OCI-LY3 (cell line): ENCODE measurements at regions not wholly inside any gene's neighbourhood (a gene's known extent, or its start where the extent isn't known, plus 50 kb on each side); places are given as distances from the start of the nearest gene placed in this dataset.

Source experiments
- H2AFZ ChIP-seq: fragments of 200-600, 300-600 bp; shearing (Covaris generic); 2 replicates; pipeline ENCODE4 v1.6.0; 2014; ENCODE audit warnings: antibody characterized with exemption, low read depth, low read length
- H3K27ac ChIP-seq: fragments of 200-600, 300-600 bp; sonication (generic); 2 replicates; pipeline ENCODE4 v1.5.1; 2014; ENCODE audit warnings: mild to moderate bottlenecking, low read length, moderate library complexity, mixed read lengths
- H3K27me3 ChIP-seq: fragments of 200-600, 300-600 bp; sonication (generic); 2 replicates; pipeline ENCODE4 v1.6.1; 2014; ENCODE audit warnings: low read depth, low read length, mixed read lengths
- H3K36me3 ChIP-seq: fragments of 200-600, 300-600 bp; sonication (generic); replicated peaks from 2 replicates; pipeline ENCODE3; 2014; ENCODE audit warnings: low read depth, low read length, mixed read lengths
- H3K4me1 ChIP-seq: fragments of 300-600, 200-600 bp; sonication (generic); 2 replicates; pipeline ENCODE4 v1.6.1; 2014; ENCODE audit warnings: low read length, mixed read lengths
- H3K4me2 ChIP-seq: fragments of 200-600, 300-600 bp; sonication (generic); 2 replicates; pipeline ENCODE4 v1.6.1; 2014; ENCODE audit warnings: low read length, mixed read lengths
- H3K4me3 ChIP-seq: fragments of 300-600, 200-600 bp; sonication (generic); 2 replicates; pipeline ENCODE4 v1.5.1; 2014; ENCODE audit warnings: antibody characterized with exemption, mild to moderate bottlenecking, low read length, moderate library complexity
- H3K79me2 ChIP-seq: fragments of 300-600, 200-600 bp; shearing (Covaris generic); 2 replicates; pipeline ENCODE4 v1.6.1; 2014; ENCODE audit warnings: mild to moderate bottlenecking, low read length, mixed read lengths
- H3K9ac ChIP-seq: fragments of 300-600, 200-600 bp; shearing (Covaris generic); 2 replicates; pipeline ENCODE4 v1.6.0; 2014; ENCODE audit warnings: mild to moderate bottlenecking, low read length, moderate library complexity
- H3K9me3 ChIP-seq: fragments of 200-600, 300-600 bp; shearing (Covaris generic); 2 replicates; pipeline ENCODE4 v1.6.1; 2014; ENCODE audit warnings: low read length, mixed read lengths; ENCODE audit not compliant: insufficient read depth
- H4K20me1 ChIP-seq: fragments of 200-600, 300-600 bp; sonication (generic); 2 replicates; pipeline ENCODE4 v1.6.1; 2016; ENCODE audit warnings: low read length, mixed read lengths; ENCODE audit not compliant: insufficient read depth
- CTCF ChIP-seq: fragments of 200-600, 300-600 bp; sonication (generic); IDR thresholded peaks from 2 replicates; pipeline ENCODE4 v1.5.1; 2014; ENCODE audit warnings: antibody characterized with exemption, low read length, low read depth
- EZH2phosphoT487 ChIP-seq: fragments of 200-600 bp; shearing (Covaris generic); IDR thresholded peaks from 2 replicates; pipeline ENCODE4 v1.6.1; 2018; ENCODE audit warnings: antibody characterized with exemption, mixed run types, low read depth

- no peak for TF ChIP-seq EZH2phosphoT487
- no peak for TF ChIP-seq CTCF
- no peaks in the 10 kb centered on the region for H3K79me2 ChIP-seq
- H3K36me3 ChIP-seq: peaks cover 4% of the 10 kb centered on the region
- no peaks in the 10 kb centered on the region for H3K27me3 ChIP-seq
- H4K20me1 ChIP-seq: no peaks in the 10 kb centered on the region
- peak overlapping the region; percentile 89 for H3K4me2 ChIP-seq
- H3K9ac ChIP-seq: peak overlapping the region; percentile 79
- peak overlapping the region; percentile 65; the same call in 1 of the 2 replicates for H3K4me3 ChIP-seq
- H3K4me1 ChIP-seq: peaks cover 57% of the 10 kb centered on the region
- no peak overlapping the region for H2AFZ ChIP-seq
- peak overlapping the region; percentile 100 for H3K27ac ChIP-seq
- no peaks in the 10 kb centered on the region for H3K9me3 ChIP-seq
Measured at GRCh38 chr10:7470371-7470770, 59.5 kb upstream of the SFMBT2 start.

GRCh38 chr10:7467031-7467667 is 56.3 kb upstream of the SFMBT2 start:
- no peak for TF ChIP-seq EZH2phosphoT487
- TF ChIP-seq CTCF: no peak
- H3K79me2 ChIP-seq: no peaks in the 10 kb centered on the region
- no peaks in the 10 kb centered on the region for H3K27me3 ChIP-seq
- no peak overlapping the region for H3K4me3 ChIP-seq
- H3K9ac ChIP-seq: no peak overlapping the region
- H3K4me1 ChIP-seq: peaks cover 27% of the 10 kb centered on the region
- H4K20me1 ChIP-seq: no peaks in the 10 kb centered on the region
- no peak overlapping the region for H3K4me2 ChIP-seq
- H3K27ac ChIP-seq: no peak overlapping the region
- peaks cover 4% of the 10 kb centered on the region for H3K36me3 ChIP-seq
- no peak overlapping the region for H2AFZ ChIP-seq
- no peaks in the 10 kb centered on the region for H3K9me3 ChIP-seq

GRCh38 chr10:7464691-7465090 is 53.9 kb upstream of the SFMBT2 start:
- Histone ChIP-seq H2AFZ (no peak overlapping the region), H4K20me1 (no peaks in the 10 kb centered on the region), H3K27me3 (no peaks in the 10 kb centered on the region), H3K4me2 (no peak overlapping the region), H3K4me3 (no peak overlapping the region), H3K36me3 (peaks cover 3% of the 10 kb centered on the region), H3K9ac (no peak overlapping the region), H3K27ac (no peak overlapping the region), H3K79me2 (no peaks in the 10 kb centered on the region), H3K9me3 (no peaks in the 10 kb centered on the region), H3K4me1 (peaks cover 5% of the 10 kb centered on the region)
- TF ChIP-seq EZH2phosphoT487 (no peak), CTCF (no peak)
